GM12891 (cell line): ENCODE measurements at regions not wholly inside any gene's neighbourhood (a gene's known extent, or its start where the extent isn't known, plus 50 kb on each side); places are given as distances from the start of the nearest gene placed in this dataset.

ENCODE experiments used
- PAX5 ChIP-seq: IDR thresholded peaks from 2 replicates; pipeline ENCODE4 v1.6.1; 2011; ENCODE audit warnings: low read length, moderate library complexity, mild to moderate bottlenecking; ENCODE audit not compliant: insufficient read depth, severe bottlenecking
- POLR2A ChIP-seq: IDR thresholded peaks from 2 replicates; pipeline ENCODE4 v1.6.1; 2011; ENCODE audit warnings: low read depth, low read length, control low read depth
- POLR2AphosphoS5 ChIP-seq: IDR thresholded peaks from 2 replicates; pipeline ENCODE4 v1.6.1; 2011; ENCODE audit warnings: low read depth, low read length, control low read depth
- POU2F2 ChIP-seq: IDR thresholded peaks from 2 replicates; pipeline ENCODE4 v1.6.1; 2011; ENCODE audit warnings: low read depth, mild to moderate bottlenecking, control low read depth, low read length, moderate library complexity
- SPI1 ChIP-seq: IDR thresholded peaks from 2 replicates; pipeline ENCODE4 v1.6.1; 2011; ENCODE audit warnings: low read depth, low read length, control low read depth
- TAF1 ChIP-seq: IDR thresholded peaks from 2 replicates; pipeline ENCODE4 v1.6.1; 2011; ENCODE audit warnings: low read depth, low read length, control low read depth

GRCh38 chr17:72534265-72534664 is 413.4 kb downstream of the SOX9 start:
- TF ChIP-seq POLR2A (no peak), TAF1 (no peak), POLR2AphosphoS5 (no peak), SPI1 (no peak), PAX5 (no peak), POU2F2 (no peak)
